Activated CD4-positive, alpha-beta memory T cell treated with anti-CD3 and anti-CD28 coated beads for 36 hours (primary cell): ENCODE measurements at regions not wholly inside any gene's neighbourhood (a gene's known extent, or its start where the extent isn't known, plus 50 kb on each side); places are given as distances from the start of the nearest gene placed in this dataset.

Source experiments
- CTCF ChIA-PET: fragments of 350-600 bp; sonication (Branson Sonifier 250); formaldehyde crosslinking; loops from one replicate; lab custom pipeline; 2021; ENCODE audit warnings: antibody characterized with exemption, inconsistent platforms; lab: Charles Lee
- POLR2A ChIA-PET: fragments of 350-600 bp; sonication (Branson Sonifier 250); formaldehyde crosslinking; loops from one replicate; lab custom pipeline; 2021; ENCODE audit warnings: antibody characterized with exemption; lab: Charles Lee
- DNase-seq: peaks from one replicate; pipeline ENCODE4 v3.0.0-alpha.2; 2020
- H3K27ac Mint-ChIP-seq: one replicate; pipeline ENCODE4 v1.8.0; 2021; ENCODE audit warnings: mixed read lengths
- H3K27me3 Mint-ChIP-seq: one replicate; pipeline ENCODE4 v1.8.0; 2021; ENCODE audit warnings: mixed read lengths
- H3K36me3 Mint-ChIP-seq: one replicate; pipeline ENCODE4 v1.8.0; 2021; ENCODE audit warnings: mixed read lengths
- H3K4me1 Mint-ChIP-seq: one replicate; pipeline ENCODE4 v1.8.0; 2021; ENCODE audit warnings: low read depth, mixed read lengths
- H3K4me3 Mint-ChIP-seq: one replicate; pipeline ENCODE4 v1.8.0; 2021; ENCODE audit warnings: mild to moderate bottlenecking, mixed read lengths
- H3K9me3 Mint-ChIP-seq: one replicate; pipeline ENCODE4 v1.8.0; 2021; ENCODE audit warnings: mixed read lengths
- intact Hi-C: fragments of 100-400 bp; cut with micrococcal nuclease; formaldehyde crosslinking; loops from one replicate; pipeline ENCODE4 v1.15.1; 2023

- H3K4me3 Mint-ChIP-seq: no peak overlapping the region
- H3K36me3 Mint-ChIP-seq: no peaks in the 10 kb centered on the region
- H3K27ac Mint-ChIP-seq: no peak overlapping the region
- CTCF ChIA-PET: no interaction called here
- peaks cover 2% of the 10 kb centered on the region for H3K27me3 Mint-ChIP-seq
- peak; percentile 1 for DNase-seq
- H3K4me1 Mint-ChIP-seq: peaks cover 4% of the 10 kb centered on the region
- POLR2A ChIA-PET: no interaction called here
- intact Hi-C loops: no loop called here
- H3K9me3 Mint-ChIP-seq: no peaks in the 10 kb centered on the region
These were observed 78.0 kb downstream of the CPN2 start for GRCh38 chr3:194272861-194273742.

- peaks cover 4% of the 10 kb centered on the region for H3K4me1 Mint-ChIP-seq
- no peak overlapping the region for H3K27ac Mint-ChIP-seq
- H3K9me3 Mint-ChIP-seq: no peaks in the 10 kb centered on the region
- no peak for DNase-seq
- H3K27me3 Mint-ChIP-seq: peaks cover 2% of the 10 kb centered on the region
- H3K36me3 Mint-ChIP-seq: no peaks in the 10 kb centered on the region
- H3K4me3 Mint-ChIP-seq: no peak overlapping the region
- POLR2A ChIA-PET: no interaction called here
- CTCF ChIA-PET: no interaction called here
- intact Hi-C loops: no loop called here
These were observed 77.3 kb downstream of the CPN2 start for GRCh38 chr3:194273743-194274310.

- ChIA-PET CTCF (no interaction called here), POLR2A (no interaction called here)
- intact Hi-C loops: no loop called here
- no peaks in the 10 kb centered on the region for H3K9me3 Mint-ChIP-seq
- no peaks in the 10 kb centered on the region for H3K36me3 Mint-ChIP-seq
- H3K27me3 Mint-ChIP-seq: peaks cover 2% of the 10 kb centered on the region
- H3K4me3 Mint-ChIP-seq: no peak overlapping the region
- DNase-seq: peak; percentile 1
- H3K27ac Mint-ChIP-seq: no peak overlapping the region
- H3K4me1 Mint-ChIP-seq: peaks cover 4% of the 10 kb centered on the region
These were observed 76.6 kb downstream of the CPN2 start for GRCh38 chr3:194274424-194275085.

- no peaks in the 10 kb centered on the region for H3K36me3 Mint-ChIP-seq
- H3K9me3 Mint-ChIP-seq: no peaks in the 10 kb centered on the region
- peaks cover 2% of the 10 kb centered on the region for H3K27me3 Mint-ChIP-seq
- no peaks in the 10 kb centered on the region for H3K4me1 Mint-ChIP-seq
- POLR2A ChIA-PET: no interaction called here
- CTCF ChIA-PET: no interaction called here
- H3K27ac Mint-ChIP-seq: peak overlapping the region; percentile 21
- no peak overlapping the region for H3K4me3 Mint-ChIP-seq
- intact Hi-C loops: no loop called here
- peak; percentile 7 for DNase-seq
These were observed 75.8 kb downstream of the CPN2 start for GRCh38 chr3:194275291-194275690.

GRCh38 chr3:194275721-194276120 is 75.4 kb downstream of the CPN2 start:
- Mint-ChIP-seq H3K9me3 (no peaks in the 10 kb centered on the region), H3K4me3 (no peak overlapping the region), H3K4me1 (no peaks in the 10 kb centered on the region), H3K27ac (no peak overlapping the region), H3K27me3 (peaks cover 2% of the 10 kb centered on the region), H3K36me3 (no peaks in the 10 kb centered on the region)
- ChIA-PET CTCF (no interaction called here), POLR2A (no interaction called here)
- intact Hi-C loops: no loop called here
- peak; percentile 12 for DNase-seq

GRCh38 chr3:194276768-194277103 is 74.4 kb downstream of the CPN2 start:
- POLR2A ChIA-PET: no interaction called here
- no peak overlapping the region for H3K4me3 Mint-ChIP-seq
- H3K27me3 Mint-ChIP-seq: peaks cover 2% of the 10 kb centered on the region
- no peaks in the 10 kb centered on the region for H3K9me3 Mint-ChIP-seq
- DNase-seq: peak; percentile 7
- no peaks in the 10 kb centered on the region for H3K36me3 Mint-ChIP-seq
- CTCF ChIA-PET: no interaction called here
- intact Hi-C loops: no loop called here
- H3K4me1 Mint-ChIP-seq: no peaks in the 10 kb centered on the region
- no peak overlapping the region for H3K27ac Mint-ChIP-seq

GRCh38 chr3:194277104-194277785 is 73.9 kb downstream of the CPN2 start:
- Mint-ChIP-seq H3K27ac (no peak overlapping the region), H3K4me3 (no peak overlapping the region), H3K27me3 (peaks cover 2% of the 10 kb centered on the region), H3K36me3 (no peaks in the 10 kb centered on the region), H3K4me1 (no peaks in the 10 kb centered on the region), H3K9me3 (no peaks in the 10 kb centered on the region)
- DNase-seq: peak; percentile 3
- ChIA-PET CTCF (no interaction called here), POLR2A (no interaction called here)
- intact Hi-C loops: no loop called here

- Mint-ChIP-seq H3K36me3 (no peaks in the 10 kb centered on the region), H3K4me1 (no peaks in the 10 kb centered on the region), H3K27ac (no peak overlapping the region), H3K9me3 (no peaks in the 10 kb centered on the region), H3K4me3 (no peak overlapping the region), H3K27me3 (peaks cover 2% of the 10 kb centered on the region)
- no peak for DNase-seq
- intact Hi-C loops: no loop called here
- POLR2A ChIA-PET: no interaction called here
- CTCF ChIA-PET: no interaction called here
These were observed 73.4 kb downstream of the CPN2 start for GRCh38 chr3:194277786-194278130.

- no peaks in the 10 kb centered on the region for H3K36me3 Mint-ChIP-seq
- DNase-seq: no peak
- CTCF ChIA-PET: no interaction called here
- intact Hi-C loops: no loop called here
- H3K9me3 Mint-ChIP-seq: no peaks in the 10 kb centered on the region
- POLR2A ChIA-PET: no interaction called here
- peaks cover 2% of the 10 kb centered on the region for H3K27me3 Mint-ChIP-seq
- no peak overlapping the region for H3K27ac Mint-ChIP-seq
- H3K4me1 Mint-ChIP-seq: no peaks in the 10 kb centered on the region
- H3K4me3 Mint-ChIP-seq: no peak overlapping the region
These were observed 72.8 kb downstream of the CPN2 start for GRCh38 chr3:194278186-194278845.

GRCh38 chr3:194279101-194279500 is 72.0 kb downstream of the CPN2 start:
- H3K4me3 Mint-ChIP-seq: no peak overlapping the region
- no peaks in the 10 kb centered on the region for H3K9me3 Mint-ChIP-seq
- ChIA-PET POLR2A (no interaction called here), CTCF (no interaction called here)
- no peak overlapping the region for H3K27ac Mint-ChIP-seq
- no peaks in the 10 kb centered on the region for H3K36me3 Mint-ChIP-seq
- peaks cover 2% of the 10 kb centered on the region for H3K27me3 Mint-ChIP-seq
- H3K4me1 Mint-ChIP-seq: no peaks in the 10 kb centered on the region
- DNase-seq: peak; percentile 1
- intact Hi-C loops: no loop called here

GRCh38 chr3:194279701-194280360 is 71.3 kb downstream of the CPN2 start:
- peak; percentile 5 for DNase-seq
- intact Hi-C loops: no loop called here
- ChIA-PET CTCF (no interaction called here), POLR2A (no interaction called here)
- no peaks in the 10 kb centered on the region for H3K9me3 Mint-ChIP-seq
- no peak overlapping the region for H3K4me3 Mint-ChIP-seq
- no peaks in the 10 kb centered on the region for H3K4me1 Mint-ChIP-seq
- H3K27me3 Mint-ChIP-seq: peaks cover 2% of the 10 kb centered on the region
- no peaks in the 10 kb centered on the region for H3K36me3 Mint-ChIP-seq
- H3K27ac Mint-ChIP-seq: no peak overlapping the region
